Spleen (tissue), 7 donors: ENCODE measurements at regions not wholly inside any gene's neighbourhood (a gene's known extent, or its start where the extent isn't known, plus 50 kb on each side); places are given as distances from the start of the nearest gene placed in this dataset.

Source experiments
- POLR2A ChIP-seq, 3 donors: fragments of 450-650 bp; IDR thresholded peaks; one replicate each; pipeline ENCODE4 v1.5.1; 2017; ENCODE audit warnings: antibody characterized with exemption in 3 of 3, mild to moderate bottlenecking in 1 of 3
- POLR2AphosphoS5 ChIP-seq, 3 donors: sonication (generic); formaldehyde crosslinking; IDR thresholded peaks; one replicate each; pipeline ENCODE4 v1.5.1; 2017; ENCODE audit warnings: antibody characterized with exemption in 3 of 3
- TF ChIP-seq, protein P1 (sequence below), 11 experiments: fragments of 200-600 bp in 7 of 11; fragments of 450-650 bp in 4 of 11; sonication (generic) in 4 of 11; IDR thresholded peaks in 8 of 11; conservative IDR thresholded peaks in 3 of 11; 1 replicate in 7 of 11; 2 replicates in 4 of 11; pipeline versions ENCODE4 v1.4.0 to v1.8.0; 2016 to 2021; ENCODE audit warnings: antibody characterized with exemption in 11 of 11, inconsistent platforms in 4 of 11, mild to moderate bottlenecking in 1 of 11
- donor health status: DM: no; HTN: no; CAD: no; lungs with moderate emphysema.
- donor health status: DM: no; HTN: no; CAD: no.
- donor health status: DM: no; HTN: no; CAD: no.

DNA sequence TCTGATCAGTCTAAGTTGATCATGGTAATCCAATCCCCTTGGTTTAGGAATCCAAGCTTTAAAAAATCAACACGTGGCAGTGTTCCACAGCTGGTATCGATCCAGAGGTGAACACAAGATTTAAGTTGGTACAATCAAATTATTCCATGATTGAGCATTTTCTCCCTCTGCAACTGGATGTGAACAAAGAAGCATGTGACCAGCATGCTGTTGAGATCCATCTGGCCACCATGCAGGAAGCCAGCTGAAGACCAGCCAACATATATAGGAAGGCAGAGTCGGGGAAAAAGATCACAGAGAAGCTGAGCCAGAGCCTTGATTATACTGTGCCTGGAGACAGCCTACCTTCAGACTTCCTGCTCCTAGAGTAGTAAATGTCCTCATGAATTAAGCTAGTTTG, 158.3 kb downstream of the SEC23A start:
- TF ChIP-seq, protein P1, sequence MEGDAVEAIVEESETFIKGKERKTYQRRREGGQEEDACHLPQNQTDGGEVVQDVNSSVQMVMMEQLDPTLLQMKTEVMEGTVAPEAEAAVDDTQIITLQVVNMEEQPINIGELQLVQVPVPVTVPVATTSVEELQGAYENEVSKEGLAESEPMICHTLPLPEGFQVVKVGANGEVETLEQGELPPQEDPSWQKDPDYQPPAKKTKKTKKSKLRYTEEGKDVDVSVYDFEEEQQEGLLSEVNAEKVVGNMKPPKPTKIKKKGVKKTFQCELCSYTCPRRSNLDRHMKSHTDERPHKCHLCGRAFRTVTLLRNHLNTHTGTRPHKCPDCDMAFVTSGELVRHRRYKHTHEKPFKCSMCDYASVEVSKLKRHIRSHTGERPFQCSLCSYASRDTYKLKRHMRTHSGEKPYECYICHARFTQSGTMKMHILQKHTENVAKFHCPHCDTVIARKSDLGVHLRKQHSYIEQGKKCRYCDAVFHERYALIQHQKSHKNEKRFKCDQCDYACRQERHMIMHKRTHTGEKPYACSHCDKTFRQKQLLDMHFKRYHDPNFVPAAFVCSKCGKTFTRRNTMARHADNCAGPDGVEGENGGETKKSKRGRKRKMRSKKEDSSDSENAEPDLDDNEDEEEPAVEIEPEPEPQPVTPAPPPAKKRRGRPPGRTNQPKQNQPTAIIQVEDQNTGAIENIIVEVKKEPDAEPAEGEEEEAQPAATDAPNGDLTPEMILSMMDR (IDR thresholded peaks at IDR 0.05 in 8 of 11, conservative IDR thresholded peaks at IDR 0.05 in 3 of 11): no peak
- no peak for TF ChIP-seq POLR2A (IDR thresholded peaks at IDR 0.05)
- TF ChIP-seq POLR2AphosphoS5 (IDR thresholded peaks at IDR 0.05): no peak
